ENCODE measurements at regions not wholly inside any gene's neighbourhood (a gene's known extent, or its start where the extent isn't known, plus 50 kb on each side); places are given as distances from the start of the nearest gene placed in this dataset.

DNA sequence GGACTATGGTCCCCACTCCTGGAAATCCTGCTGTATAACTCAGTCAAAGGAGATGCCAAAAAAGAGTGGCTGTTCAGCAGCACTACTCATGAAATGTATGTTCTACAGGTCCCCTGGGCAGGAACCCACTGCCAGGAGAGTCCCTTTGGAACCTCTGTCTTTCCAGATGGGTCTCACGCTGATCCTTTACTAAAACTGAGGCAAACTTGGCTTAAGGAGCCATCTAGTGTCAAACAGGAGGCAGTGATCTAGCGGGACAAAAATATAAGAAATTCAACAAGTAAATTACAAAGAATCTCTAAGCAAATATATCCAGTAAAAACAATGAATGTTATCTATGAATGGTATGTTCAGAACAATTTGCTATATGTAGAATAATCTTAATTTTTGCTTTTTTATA is 80.5 kb upstream of the PRMT6 start:
- TF ChIP-seq POLR2A (IDR thresholded peaks at IDR 0.05; ENCODE audit: extremely low read depth, insufficient read length) (no peak), CTCF (IDR thresholded peaks at IDR 0.05; ENCODE audit: low read depth, low read length) (peak; percentile 11), MAX (IDR thresholded peaks at IDR 0.05; ENCODE audit: low read depth, low read length) (no peak), MYC (IDR thresholded peaks at IDR 0.05; ENCODE audit: low read depth, low read length) (no peak)
